Posterior vena cava (tissue), 2 donors: ENCODE measurements at regions not wholly inside any gene's neighbourhood (a gene's known extent, or its start where the extent isn't known, plus 50 kb on each side); places are given as distances from the start of the nearest gene placed in this dataset.

Experiments
- DNase-seq: peaks from one replicate; pipeline ENCODE4 v3.0.0-alpha.2; 2020; ENCODE audit warnings: low spot score
- intact Hi-C, 2 donors: fragments of 100-400 bp; cut with DNase I; formaldehyde crosslinking; loops; one replicate each; pipeline versions ENCODE4 v1.14.1 to v1.14.2; 2022 to 2023
- donor health status: DM: yes; HTN: yes; CAD: no.
- donor health status: DM: yes; HTN: yes; CAD: no.

- DNase-seq = no peak
- intact Hi-C loops = no loop called here
Measured at GRCh38 chr18:71456206-71456605, 1087.9 kb downstream of the CBLN2 start.

- intact Hi-C loops = no loop called here
- DNase-seq = no peak
Measured at GRCh38 chr18:71450257-71450656, 1093.9 kb downstream of the CBLN2 start.

- intact Hi-C loops = no loop called here
- no peak for DNase-seq
Measured at GRCh38 chr18:71443706-71444480, 1100.2 kb downstream of the CBLN2 start.

- no peak for DNase-seq
- intact Hi-C loops = no loop called here
Measured at GRCh38 chr18:71442731-71443141, 1101.4 kb downstream of the CBLN2 start.

- DNase-seq = no peak
- intact Hi-C loops = no loop called here
Measured at GRCh38 chr18:71441156-71441555, 1103.0 kb downstream of the CBLN2 start.

GRCh38 chr18:71437511-71437910 lies 1106.6 kb downstream of the CBLN2 start:
- DNase-seq = no peak
- intact Hi-C loops = no loop called here

GRCh38 chr18:71433373-71433772 lies 1110.8 kb downstream of the CBLN2 start:
- intact Hi-C loops = no loop called here

GRCh38 chr18:71431689-71432088 lies 1112.5 kb downstream of the CBLN2 start:
- intact Hi-C loops = no loop called here
- DNase-seq = no peak

More at GRCh38 chr18:71433373-71433772, 1110.8 kb downstream of the CBLN2 start:
- DNase-seq = no peak

DNA sequence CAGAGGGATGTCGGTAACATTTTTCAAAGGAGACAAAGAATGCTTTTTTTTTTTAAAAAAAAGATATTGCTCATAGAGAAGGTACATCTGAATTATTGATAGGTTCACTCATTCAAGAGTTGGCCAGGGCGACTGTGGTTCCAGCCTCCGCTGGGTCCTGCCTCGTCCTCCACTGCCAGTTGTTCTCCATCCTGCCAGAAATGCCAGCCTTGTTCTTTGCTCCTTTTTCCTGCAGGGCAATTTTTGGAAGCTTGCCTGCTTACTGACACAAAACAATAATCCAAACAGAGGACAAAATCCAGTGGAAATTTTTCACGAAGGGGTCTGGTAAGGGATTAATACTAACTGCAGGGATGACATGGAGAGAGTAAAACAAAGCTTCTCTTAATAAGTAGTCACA lies 1113.0 kb downstream of the CBLN2 start:
- no peak for DNase-seq
- intact Hi-C loops = no loop called here

DNA sequence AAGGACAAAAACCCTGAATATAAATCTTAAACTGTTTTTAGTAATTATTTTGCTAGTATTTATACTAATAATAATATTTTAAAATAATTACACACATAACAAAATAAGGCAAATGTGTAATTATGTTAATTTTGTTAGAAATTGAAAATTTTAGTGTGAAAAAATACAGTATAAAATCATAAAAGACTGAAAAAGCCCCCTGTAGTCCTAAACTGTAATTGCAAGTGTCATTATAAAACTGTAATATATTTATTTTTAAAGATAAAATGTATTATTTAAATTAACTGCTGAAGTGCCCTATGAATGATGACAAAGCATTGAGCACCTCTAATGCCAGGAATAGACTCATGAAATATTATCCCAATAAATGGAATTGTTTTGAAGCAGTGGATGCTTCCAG lies 1117.7 kb downstream of the CBLN2 start:
- intact Hi-C loops = no loop called here
- DNase-seq = no peak

- intact Hi-C loops = no loop called here
- no peak for DNase-seq
Measured at GRCh38 chr18:71405169-71405809, 1116.4 kb downstream of the SOCS6 start.

DNA sequence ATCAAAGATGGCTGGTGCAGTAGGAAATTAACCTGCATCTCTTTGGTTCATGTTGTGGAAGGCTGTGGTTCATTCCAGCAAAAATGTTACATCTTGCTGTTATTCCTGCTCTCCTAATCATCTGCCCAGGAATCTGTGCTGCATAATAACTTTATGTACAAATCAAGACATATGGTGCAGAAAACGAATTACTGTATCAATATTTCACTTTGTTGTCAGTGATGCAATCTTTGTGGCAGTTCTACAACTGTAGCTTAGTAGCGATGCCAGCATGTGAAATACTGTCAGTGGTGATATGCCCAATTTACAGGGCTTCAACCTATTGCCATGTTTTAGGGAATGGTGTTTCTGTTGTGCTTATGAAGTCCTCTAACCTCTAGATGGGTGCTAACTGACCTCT lies 1114.7 kb downstream of the SOCS6 start:
- intact Hi-C loops = no loop called here
- no peak for DNase-seq

- no peak for DNase-seq
- intact Hi-C loops = no loop called here
Measured at GRCh38 chr18:71398531-71398930, 1109.7 kb downstream of the SOCS6 start.

GRCh38 chr18:71388148-71388547 lies 1099.3 kb downstream of the SOCS6 start:
- no peak for DNase-seq
- intact Hi-C loops = no loop called here

DNA sequence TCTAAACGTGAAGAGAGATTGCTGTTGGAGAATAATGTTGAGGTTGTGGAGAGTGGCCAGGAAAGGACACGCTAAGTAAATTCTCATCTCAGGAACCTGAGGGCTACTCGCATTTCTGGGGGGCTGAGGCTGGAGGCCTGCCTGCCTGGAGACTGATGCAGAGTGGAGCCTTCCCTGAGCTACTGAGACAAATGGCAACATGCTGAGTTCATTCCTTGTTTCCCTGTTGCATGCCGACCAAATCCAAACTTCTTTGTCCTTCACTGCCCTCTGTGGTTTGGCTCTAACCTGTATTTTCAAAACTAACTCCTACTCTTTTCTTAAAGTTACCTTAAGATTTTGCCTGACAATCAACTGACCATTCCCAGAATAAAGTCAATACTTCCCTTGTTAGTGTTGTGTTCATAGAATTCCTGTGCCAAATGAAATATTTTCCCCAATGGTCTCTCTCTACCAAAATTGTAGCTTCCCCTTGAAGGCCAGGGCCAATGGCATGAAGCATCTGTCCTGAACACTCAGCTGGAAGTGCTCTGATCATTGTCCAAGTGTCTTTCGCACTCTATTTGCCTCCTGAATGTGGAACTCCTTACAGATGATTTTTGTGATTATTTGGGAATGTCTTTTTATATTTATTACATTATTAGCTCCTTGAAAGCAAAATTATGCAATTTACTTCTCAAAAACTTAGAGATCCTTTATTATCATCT lies 1085.6 kb downstream of the SOCS6 start:
- DNase-seq = no peak
- intact Hi-C loops = no loop called here

- intact Hi-C loops = no loop called here
- DNase-seq = no peak
Measured at GRCh38 chr18:71371951-71372605, 1083.2 kb downstream of the SOCS6 start.

DNA sequence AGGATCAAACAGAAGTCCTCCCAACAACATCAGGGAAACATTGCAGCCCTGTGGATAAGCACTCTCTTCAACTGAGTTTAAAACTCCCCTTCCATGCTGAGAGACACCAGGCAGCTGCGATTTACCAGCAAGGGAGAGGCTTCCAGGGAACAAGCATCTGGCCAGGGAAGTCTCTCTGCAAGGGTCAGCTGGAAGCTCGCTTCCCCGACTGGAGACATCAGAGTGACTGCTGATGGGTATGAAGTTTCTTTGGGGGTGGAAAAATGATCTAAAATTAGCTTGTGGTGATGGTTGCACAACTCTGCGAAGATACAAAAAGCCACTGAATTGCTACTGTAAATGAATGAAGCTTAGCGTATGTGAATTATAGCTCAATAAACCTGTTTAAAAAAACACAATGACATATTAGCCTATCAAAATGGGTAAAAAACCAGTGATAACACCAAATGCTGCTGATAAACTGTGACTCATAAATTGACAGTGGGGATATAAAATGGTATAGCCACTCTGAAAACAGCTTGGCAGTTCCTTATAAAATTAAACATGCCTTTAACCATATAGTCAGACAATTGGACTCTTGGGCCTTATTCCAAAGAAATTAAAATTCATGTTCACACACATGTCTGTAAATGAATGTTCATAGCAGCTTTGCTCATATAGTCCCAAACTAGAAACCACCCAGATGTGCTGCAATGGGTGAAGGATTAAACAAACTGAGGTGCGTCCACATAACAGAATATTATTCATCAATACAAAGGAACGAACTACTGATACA lies 1082.0 kb downstream of the SOCS6 start:
- intact Hi-C loops = no loop called here
- no peak for DNase-seq

DNA sequence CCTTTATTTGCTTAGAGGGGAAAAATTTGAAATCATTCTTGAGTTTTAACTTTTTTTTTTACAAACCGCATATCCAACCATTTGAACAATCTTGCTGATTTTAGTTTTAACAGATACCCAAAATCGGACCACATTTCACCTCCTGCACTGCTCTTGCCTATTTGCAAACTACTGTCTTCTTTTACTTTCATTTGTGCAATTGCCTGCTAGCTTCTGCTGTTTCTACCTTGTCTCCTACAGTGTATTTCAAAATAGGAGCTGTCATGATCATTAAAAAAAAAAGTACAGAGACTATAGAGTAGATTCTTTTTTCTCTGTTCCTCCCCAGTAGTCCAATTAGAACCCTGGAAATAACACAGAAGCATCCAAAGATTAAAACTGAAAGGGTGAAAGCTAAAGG lies 1081.2 kb downstream of the SOCS6 start:
- no peak for DNase-seq
- intact Hi-C loops = no loop called here

GRCh38 chr18:71362140-71362539 lies 1073.3 kb downstream of the SOCS6 start:
- no peak for DNase-seq

More at GRCh38 chr18:71362140-71362539, 1073.3 kb downstream of the SOCS6 start:
- intact Hi-C loops = no loop called here
